Caki2 (cell line): ENCODE measurements at regions not wholly inside any gene's neighbourhood (a gene's known extent, or its start where the extent isn't known, plus 50 kb on each side); places are given as distances from the start of the nearest gene placed in this dataset.

Experiments used
- DNase-seq: peaks from one replicate; pipeline ENCODE4 v3.0.0-alpha.2; 2015; ENCODE audit warnings: low read depth
- in situ Hi-C: cut with HindIII; loops from 2 replicates; pipeline ENCODE4 v1.10.0; 2016; ENCODE audit warnings: low sequenced_read_pairs, low pct_unique_long_range_greater_than_20kb, mixed read lengths

DNA sequence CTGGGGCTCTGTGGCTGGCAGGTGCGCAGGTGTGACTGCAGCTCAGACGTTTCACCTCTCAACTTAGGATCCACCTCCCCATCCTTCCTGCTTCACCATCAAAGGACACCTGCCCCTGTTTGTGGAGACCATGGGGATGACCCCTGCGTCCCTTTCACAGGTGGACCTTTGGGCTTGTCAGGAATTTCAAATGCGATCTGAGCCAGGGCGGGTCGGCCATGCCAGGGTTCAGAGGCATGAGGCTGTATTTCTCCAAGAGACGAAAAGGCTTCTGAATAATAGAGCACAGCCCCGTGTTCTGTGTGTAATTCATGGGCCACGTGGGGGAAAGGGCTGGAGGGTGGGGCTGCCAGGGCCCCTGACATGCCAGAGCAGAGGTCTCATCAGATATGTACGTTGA lies 668.0 kb downstream of the BRD1 start:
- no peak for DNase-seq
- in situ Hi-C loops = no loop called here

DNA sequence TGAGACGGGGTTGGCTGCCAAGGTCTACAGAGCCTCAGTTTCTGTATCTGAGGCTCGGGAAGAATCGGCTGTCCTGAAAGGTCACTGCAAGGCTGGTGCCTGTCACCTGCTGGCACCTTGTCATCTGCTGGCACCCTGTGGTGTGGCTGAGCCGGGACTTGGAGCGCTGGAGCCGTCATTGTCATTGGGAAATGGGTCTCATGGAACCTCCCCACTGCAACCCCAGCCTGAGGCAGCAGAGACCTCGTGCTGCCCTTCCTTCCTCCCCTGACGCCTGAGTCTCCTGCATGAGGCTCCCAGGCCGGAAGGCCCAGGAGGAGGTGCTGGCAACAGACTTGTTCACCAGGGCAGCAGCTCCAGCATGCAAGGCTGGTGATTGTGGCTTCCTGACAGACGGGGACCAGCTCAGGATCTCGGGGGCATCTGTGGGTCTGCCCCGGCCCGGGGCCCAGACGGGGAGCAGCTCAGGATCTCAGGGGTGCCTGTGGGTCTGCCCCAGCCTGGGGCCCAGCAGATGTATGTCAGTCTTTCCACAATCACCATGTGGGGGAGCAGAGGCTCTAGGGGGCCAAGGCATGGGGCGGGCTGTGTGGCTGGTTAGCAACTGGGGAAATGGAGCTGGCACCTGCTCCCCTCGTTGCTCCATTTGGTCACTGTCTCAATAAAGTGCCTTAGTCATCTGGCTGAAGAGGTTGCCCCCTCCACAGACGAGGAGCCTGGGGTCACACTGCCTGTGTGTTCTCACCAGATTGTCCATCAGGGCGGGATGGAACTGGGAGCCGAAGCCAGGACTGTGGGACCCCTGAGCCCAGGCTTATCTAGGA lies 668.7 kb downstream of the BRD1 start:
- no peak for DNase-seq
- in situ Hi-C loops = no loop called here

DNA sequence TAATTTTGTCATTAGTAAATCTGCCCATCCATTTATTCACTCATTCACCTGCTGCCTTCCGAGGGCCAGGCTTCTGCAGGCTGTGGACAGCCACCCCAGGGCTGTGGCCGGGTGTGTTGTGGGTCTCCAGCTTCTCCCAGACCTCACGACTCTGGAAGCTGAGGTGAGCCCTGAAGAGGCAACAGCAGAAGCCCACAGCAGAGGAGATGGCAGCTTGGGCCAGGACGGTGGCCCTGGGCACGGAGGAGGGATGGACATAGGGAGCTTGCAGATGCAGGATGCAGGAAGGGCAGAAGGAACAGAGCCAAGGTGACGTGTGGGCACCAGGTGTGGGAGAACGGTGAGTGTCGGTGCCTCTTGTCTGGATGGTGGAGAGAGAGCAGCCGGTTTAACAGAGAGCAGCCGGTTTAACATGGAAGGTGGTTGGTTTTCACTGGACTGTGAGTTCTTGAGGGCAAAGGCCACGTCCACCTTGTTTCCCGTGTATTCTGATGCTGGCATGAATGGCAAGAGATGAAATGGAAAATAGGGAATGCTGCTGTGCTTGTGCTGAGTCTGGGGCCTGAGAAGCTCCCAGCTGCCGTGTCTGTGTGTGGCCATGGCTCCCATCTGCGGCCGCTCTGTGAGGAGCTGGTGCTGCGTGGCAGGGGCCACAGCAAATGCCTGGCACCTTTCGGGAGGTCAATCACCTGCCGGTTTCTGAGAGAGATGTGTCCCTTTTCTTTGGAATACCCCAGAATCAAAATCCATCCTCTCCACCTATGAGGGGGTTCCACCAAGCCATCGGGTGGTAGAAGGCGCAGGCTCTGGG lies 669.9 kb downstream of the BRD1 start:
- in situ Hi-C loops = no loop called here
- DNase-seq = no peak

GRCh38 chr22:49156662-49157285 lies 670.9 kb downstream of the BRD1 start:
- no peak for DNase-seq
- in situ Hi-C loops = no loop called here

- DNase-seq = no peak
- in situ Hi-C loops = no loop called here
Measured at GRCh38 chr22:49155770-49156580, 671.7 kb downstream of the BRD1 start.

GRCh38 chr22:49155039-49155769 lies 672.5 kb downstream of the BRD1 start:
- in situ Hi-C loops = no loop called here
- no peak for DNase-seq

DNA sequence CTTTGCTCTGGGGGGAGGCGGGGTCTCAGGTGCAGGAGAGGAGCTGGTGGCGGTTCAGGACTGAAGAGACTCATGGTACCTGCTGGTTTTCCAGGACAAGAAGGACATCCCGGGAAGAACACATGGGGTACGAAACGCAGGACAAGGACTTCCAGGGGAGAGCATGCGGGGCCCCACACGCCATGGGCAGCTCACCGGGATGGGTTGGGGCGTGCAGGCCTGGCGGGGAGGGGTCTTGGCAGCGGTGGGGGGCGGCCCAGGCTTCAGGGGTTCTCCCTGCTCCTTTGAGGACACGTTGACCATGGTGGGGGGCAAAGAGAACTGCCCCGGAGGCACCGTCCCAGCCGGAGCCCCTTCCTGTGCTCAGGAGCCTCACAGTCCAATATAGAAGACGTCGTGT lies 673.2 kb downstream of the BRD1 start:
- in situ Hi-C loops = no loop called here
- no peak for DNase-seq

DNA sequence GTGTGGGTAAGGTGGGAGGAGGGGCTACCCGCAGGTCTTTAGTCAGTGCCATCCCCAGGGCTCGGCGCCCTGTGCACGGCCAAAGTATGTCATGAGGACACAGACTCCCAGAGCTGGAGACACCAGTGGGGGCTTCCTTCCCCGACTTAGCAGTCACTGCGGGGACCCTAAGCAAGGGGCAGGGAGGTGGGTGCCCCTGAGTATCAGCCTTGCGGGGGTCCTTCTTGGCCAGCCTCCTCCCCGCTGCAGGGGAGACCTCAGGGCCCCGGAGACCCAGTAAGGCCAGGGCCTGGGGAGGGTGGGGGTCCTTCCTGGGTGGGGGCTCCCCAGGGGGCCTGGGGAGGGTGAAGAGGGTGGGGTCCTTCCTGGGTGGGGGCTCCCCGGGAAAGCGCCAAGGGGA lies 673.8 kb downstream of the BRD1 start:
- in situ Hi-C loops = no loop called here
- no peak for DNase-seq

DNA sequence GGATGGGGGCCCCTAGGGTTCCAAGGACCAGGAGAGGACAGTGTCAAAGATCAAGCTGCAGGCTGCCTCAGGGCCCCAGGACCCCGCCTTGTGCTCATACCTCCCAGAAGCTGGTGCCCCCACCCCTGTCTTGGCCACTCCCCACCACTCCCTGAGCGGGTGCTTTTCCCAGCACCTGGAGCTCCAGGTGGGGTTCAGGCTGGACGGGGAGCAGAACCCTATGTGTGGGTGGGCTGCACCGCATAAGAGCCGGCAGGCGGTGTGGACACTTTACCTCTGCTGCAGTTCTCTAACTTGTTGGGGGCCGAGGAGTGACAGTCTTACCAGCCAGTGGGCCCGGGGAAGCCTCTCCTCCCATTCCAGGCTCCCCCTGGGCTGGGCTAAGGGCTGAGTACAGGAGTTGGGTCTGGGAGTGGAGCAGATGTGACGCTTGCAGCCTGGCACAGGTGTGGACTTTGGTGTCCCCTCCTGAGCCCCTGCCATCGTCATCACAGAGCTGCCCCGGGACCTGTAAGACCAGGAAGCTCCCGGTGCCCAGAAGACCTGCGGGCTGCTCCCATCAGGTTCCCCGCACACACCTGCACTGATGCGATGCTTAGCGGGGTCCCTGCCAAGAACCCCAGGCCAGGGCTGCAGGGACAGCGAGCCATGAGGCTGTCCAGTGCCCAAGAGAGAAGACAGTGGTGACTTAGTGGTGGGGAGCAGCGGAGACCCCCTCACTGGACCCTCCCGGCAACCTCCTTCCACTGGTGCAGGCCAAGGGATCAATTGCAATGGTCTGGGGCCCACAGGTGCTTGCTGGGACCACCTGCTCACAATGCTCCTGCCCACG lies 674.5 kb downstream of the BRD1 start:
- in situ Hi-C loops = no loop called here
- DNase-seq = no peak

- in situ Hi-C loops = no loop called here
- no peak for DNase-seq
Measured at GRCh38 chr22:49152127-49152938, 675.3 kb downstream of the BRD1 start.

GRCh38 chr22:49151256-49152126 lies 676.2 kb downstream of the BRD1 start:
- DNase-seq = no peak
- in situ Hi-C loops = no loop called here

DNA sequence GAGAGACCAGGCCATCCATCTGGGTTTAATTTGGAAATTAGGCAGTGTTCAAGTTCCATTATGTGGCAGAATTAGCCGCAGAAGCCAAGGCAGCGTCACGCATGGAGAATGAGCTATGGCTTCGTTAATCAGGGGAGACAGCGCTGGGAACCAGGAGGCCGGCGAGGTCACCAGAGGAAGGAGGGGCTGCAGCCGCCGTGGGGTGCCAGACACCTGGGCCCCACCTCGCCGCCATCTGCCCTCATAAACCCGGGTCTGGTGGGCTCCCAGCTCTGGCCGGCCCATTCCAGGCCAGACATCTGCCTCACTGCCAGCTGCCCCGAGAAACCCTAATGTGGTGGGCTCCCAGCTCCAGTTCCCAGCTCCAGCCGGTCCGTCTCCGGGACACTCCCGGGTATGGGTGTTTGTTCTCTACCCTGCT lies 676.9 kb downstream of the BRD1 start:
- no peak for DNase-seq
- in situ Hi-C loops = no loop called here

DNA sequence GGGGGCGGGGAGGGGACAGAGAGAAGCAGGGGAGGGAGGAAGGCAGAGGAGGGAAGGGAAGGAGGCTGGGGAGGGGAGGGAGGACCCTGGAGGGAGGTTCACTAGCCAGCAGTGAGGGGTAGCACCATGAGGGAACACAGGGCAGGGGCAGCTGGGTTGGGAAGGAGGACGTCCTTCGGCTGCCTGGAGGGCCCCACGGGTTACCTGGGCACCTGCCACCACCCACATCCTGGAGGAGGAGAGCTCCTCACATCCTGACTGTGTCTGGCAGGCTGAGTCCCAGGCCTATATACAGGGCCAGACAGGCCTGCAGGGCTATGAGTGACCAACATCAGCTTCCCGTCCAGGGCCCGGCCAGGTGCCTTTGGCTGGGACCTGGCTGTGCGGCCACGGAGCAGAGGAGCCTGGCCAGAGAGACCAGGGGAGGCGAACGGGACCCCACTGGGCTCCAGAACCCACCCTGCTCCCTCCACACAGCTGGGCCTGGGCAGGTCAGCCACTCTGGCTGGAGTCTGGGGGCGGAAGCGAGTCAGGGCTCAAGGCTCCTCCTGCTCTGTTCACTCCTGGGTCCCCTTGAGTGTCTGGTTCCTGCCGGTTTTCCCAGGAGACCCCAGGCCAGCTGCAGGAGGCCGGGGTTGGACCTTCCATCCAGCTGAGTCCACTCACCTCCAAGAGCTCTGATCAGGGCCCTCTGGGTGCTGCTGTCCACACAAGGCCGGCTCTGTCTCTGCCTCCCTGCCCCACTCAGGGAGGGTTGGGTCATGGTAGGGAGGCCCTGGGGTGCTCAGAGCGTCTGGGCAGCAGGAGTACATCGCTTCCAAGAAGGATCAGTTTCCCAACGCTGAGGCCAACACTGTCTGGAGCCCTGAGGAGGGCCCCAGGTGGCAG lies 677.7 kb downstream of the BRD1 start:
- DNase-seq = no peak
- in situ Hi-C loops = no loop called here

DNA sequence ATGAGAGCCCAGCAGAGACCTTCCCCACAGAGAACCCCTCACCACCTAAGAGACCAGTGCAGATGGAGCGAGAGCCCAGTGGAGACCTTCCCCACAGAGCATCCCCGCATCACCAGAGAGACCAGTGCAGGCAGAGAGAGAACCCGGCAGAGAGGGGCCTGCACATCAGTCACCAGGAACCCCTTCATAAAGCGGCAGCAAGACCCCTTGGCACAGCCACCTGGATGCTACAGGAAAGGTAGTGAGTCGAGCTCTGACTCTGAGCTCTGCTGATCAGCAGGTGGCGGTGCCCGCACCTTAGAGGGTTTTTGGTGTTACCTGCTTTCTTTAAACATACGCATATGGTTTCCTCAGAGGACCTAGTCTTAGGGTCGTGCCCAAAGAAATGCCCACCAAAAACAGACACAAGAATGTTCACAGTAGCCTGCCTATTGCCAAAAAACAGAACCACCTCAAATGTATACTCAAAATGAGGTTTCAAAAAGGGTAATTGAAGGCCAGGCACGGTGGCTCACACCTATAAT lies 678.7 kb downstream of the BRD1 start:
- in situ Hi-C loops = no loop called here

More for the DNA sequence above, 678.7 kb downstream of the BRD1 start:
- DNase-seq = no peak
